ENCODE measurements at regions not wholly inside any gene's neighbourhood (a gene's known extent, or its start where the extent isn't known, plus 50 kb on each side); places are given as distances from the start of the nearest gene placed in this dataset.

DNA sequence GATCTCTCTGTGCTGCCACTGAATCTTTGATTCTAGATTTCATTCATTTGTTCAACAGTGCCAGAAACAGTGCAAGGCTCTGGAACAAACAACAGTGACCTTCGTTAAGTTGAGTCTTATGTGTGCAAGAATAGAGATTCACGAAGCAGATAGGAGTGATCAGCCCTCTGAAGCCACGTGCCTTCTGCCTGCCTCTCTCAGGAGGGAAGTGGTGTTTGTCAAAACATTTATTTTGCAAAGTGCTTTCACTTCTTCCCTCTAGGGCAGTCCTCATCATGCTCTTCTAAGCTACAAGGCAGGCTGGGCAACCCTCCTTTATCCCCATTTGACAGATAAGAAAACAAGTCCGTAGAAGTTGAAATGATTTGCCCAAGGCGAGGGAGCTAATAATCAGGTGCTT lies 204.3 kb downstream of the TFAP2C start:
- DNase-seq: no peak

DNA sequence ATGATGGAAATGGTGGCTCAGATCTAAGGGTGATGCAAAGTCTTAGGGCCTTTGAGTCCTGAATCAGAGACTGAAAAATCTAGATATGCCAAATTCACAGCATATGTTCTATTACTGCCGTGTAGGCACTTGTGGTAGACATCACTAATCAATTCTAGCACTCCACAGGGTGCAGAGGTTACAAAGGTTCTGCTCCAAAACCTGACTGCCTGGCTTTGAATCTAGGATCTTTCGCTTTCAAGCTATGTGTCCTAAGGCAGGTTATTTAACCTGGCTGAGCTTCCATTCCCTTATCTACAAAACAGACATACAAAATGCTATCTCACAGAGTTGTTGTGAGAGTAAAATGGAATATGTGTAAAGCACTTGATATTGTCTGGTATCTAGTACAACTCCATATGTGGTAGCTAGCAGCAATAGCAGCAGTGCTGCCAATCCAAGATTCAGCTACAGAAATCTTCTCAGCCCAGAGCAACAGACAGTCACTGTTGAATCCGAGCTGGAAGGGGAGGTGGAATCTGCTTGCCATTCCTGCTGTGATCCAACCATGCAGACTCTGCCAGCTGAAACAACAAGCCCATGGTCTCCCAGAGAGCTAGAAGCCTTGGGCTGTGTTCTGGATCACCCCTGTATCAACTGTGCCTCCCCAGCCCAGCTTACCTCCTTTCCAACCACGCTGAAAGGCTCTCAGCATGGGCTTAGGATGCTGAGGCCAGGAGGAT lies 206.9 kb downstream of the TFAP2C start:
- DNase-seq: no peak

- DNase-seq: no peak
Measured at GRCh38 chr20:56839222-56839621, 210.1 kb downstream of the TFAP2C start.

DNA sequence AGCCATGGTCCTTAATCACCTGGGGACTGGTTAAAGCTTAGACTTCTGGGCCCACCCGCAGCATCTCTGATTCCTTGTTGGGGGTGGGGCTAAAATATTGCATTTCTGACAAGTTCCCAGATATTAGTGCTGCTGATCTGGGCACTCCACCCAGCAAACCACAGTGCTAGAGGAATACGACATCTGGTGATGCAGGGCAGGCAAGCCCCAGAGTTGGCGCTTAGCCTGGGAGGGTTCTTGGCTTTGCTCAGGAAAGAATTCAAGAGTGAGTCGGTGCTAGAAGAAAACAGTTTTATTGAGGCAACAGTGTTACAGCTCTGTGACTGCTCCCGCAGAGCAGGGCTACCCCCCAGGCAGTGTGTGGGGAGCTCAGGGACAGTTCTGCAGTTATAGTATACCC lies 210.7 kb downstream of the TFAP2C start:
- no peak for DNase-seq

GRCh38 chr20:56840716-56841261 lies 211.7 kb downstream of the TFAP2C start:
- no peak for DNase-seq

GRCh38 chr20:56841346-56841908 lies 212.3 kb downstream of the TFAP2C start:
- DNase-seq: no peak

DNA sequence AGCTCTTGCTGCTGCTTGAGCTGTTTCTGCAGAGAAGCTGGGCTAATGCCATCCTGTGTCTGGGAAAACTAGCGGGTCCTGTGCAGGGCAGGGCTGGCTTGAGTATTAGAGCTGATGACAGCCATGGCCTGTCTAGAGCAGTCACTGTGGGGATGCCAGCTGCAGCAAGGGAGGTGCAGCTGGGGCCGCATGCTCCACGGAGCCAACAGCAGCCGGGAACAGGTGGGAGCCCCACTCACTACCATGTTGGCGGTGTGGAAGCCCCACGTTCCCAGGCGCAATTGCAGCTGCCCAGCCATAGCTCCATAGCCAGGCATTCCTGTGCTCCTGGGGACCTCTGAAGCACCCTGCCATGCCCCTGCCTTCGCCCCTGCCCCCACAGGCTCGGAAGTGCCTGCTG lies 212.9 kb downstream of the TFAP2C start:
- no peak for DNase-seq

GRCh38 chr20:56843386-56843785 lies 214.3 kb downstream of the TFAP2C start:
- peak in 1 of 56 donors; percentile 13 for DNase-seq

DNA sequence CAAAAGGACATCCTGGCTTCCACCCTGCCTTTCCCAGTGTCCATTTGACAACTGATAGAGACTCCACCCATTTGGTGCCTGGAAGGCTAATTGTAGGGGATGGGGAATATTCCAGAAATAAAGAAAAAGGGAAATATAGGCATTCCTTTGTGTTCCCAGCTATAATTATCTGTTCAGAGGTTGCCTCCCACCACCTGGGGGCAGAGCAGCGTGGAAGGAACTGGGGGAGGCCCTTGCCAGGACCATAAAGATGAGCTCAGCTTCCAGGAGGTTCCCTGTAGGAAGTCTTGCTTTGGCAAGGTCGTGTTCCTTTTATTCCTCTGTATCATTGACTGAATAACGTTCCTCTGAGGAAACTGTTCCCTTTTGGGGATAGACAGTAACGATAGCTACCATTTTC lies 214.7 kb downstream of the TFAP2C start:
- DNase-seq: no peak

DNA sequence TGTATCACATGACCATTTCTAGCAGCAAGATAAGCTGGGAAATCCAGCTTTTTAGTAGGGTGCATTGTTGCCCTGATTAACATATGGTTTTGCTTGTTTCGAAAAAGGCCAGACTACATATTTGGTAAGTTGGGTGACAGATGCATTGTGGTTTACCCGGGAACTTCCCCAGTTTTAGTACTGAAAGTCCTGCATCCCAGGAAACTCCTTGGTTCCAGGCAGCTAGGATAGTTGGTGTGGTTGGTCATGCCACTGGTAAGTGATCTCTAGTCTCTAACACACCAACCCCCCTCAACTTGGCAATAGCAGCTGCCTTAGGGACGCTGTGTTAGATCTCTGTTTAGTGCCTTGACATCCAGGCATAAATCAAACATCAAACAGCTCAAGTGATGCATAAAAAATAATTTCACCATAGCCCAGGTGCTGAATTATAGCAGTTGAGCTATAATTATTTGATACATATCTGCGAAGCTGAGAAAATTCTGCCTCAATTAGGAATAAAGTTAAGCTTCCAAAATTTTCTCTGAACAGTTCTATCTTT lies 216.5 kb downstream of the TFAP2C start:
- no peak for DNase-seq

GRCh38 chr20:56848561-56848960 lies 219.5 kb downstream of the TFAP2C start:
- DNase-seq: no peak

- no peak for DNase-seq
Measured at GRCh38 chr20:56851552-56851951, 222.4 kb downstream of the TFAP2C start.

- no peak for DNase-seq
Measured at GRCh38 chr20:56855708-56856107, 226.6 kb downstream of the TFAP2C start.

- DNase-seq: no peak
Measured at GRCh38 chr20:56857950-56858349, 228.8 kb downstream of the TFAP2C start.

- no peak for DNase-seq
Measured at GRCh38 chr20:56859039-56859800, 230.1 kb downstream of the TFAP2C start.

GRCh38 chr20:56859801-56860261 lies 230.7 kb downstream of the TFAP2C start:
- DNase-seq: no peak

- DNase-seq: no peak
Measured at GRCh38 chr20:56860413-56860812, 231.3 kb downstream of the TFAP2C start.

GRCh38 chr20:56861590-56861989 lies 232.5 kb downstream of the TFAP2C start:
- DNase-seq: no peak

GRCh38 chr20:56865055-56865454 lies 235.9 kb downstream of the TFAP2C start:
- peak in 8 of 56 donors; percentile 2 to 15 (median 7) for DNase-seq

DNA sequence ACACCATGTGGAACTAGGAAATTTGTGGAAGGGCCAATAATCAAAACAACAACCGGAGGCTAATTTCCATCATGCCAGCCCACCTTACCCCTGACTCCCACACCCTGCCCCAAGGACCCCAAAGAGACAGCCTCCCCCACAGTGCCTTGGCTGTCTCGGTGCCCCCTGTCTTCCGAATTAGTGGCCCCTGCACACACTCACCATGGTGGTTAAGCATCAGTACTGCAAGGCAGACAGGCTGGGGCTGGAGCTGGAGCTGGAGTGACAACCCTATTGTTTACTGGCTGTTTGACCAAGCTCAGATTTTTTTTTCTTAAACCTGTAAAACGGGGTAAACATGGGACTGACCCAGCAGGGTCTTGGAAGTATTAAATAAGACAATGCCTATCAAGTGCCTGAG lies 238.0 kb downstream of the TFAP2C start:
- no peak for DNase-seq

- DNase-seq: no peak
Measured at GRCh38 chr20:56868746-56869145, 239.6 kb downstream of the TFAP2C start.

- DNase-seq: no peak
Measured at GRCh38 chr20:56870271-56870670, 241.2 kb downstream of the TFAP2C start.

Measured in amygdala (tissue), 56 donors.